Nephron (organoid): ENCODE measurements at regions not wholly inside any gene's neighbourhood (a gene's known extent, or its start where the extent isn't known, plus 50 kb on each side); places are given as distances from the start of the nearest gene placed in this dataset.

Experiments used
- H3K27ac Mint-ChIP-seq, 3 experiments: 2 replicates each; pipeline ENCODE4 v1.8.0; 2020; ENCODE audit warnings: mixed read lengths in 3 of 3, mild to moderate bottlenecking in 2 of 3, moderate library complexity in 1 of 3
- H3K27me3 Mint-ChIP-seq: 2 replicates; pipeline ENCODE4 v1.8.0; 2021; ENCODE audit warnings: low read depth, mild to moderate bottlenecking, moderate library complexity, mixed read lengths
- H3K36me3 Mint-ChIP-seq: 2 replicates; pipeline ENCODE4 v1.8.0; 2020; ENCODE audit warnings: low read depth, mixed read lengths
- H3K4me1 Mint-ChIP-seq: 2 replicates; pipeline ENCODE4 v1.8.0; 2020; ENCODE audit warnings: mixed read lengths
- H3K4me3 Mint-ChIP-seq, 3 experiments: 2 replicates each; pipeline ENCODE4 v1.8.0; 2020; ENCODE audit warnings: mild to moderate bottlenecking in 3 of 3, mixed read lengths in 3 of 3, moderate library complexity in 2 of 3
- H3K9me3 Mint-ChIP-seq: 2 replicates; pipeline ENCODE4 v1.8.0; 2020; ENCODE audit warnings: mixed read lengths
- CTCF ChIP-seq, 3 experiments: fragments of 200-600 bp; sonication (generic); IDR thresholded peaks; one replicate each; pipeline ENCODE4 v1.5.0; 2021; ENCODE audit warnings: antibody characterized with exemption in 3 of 3; ENCODE audit not compliant: unreplicated experiment in 3 of 3

DNA sequence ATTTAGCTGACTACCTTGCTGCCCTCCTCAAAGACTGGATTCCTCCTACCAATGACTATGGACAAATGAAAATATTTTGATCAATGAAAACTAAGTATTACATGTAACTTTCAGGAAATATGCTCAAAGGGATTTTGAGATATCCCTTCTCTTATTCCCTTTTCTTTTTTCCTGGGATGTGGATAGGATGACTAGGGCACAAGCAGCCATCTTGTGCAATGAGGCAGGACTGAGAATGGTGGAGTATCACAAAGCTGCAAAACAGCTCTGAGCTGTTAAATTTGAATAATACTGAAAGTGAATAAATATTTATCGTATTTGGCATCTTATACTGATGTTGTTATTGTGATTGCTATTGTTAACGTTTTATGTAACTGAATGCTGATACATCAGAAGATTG is 333.1 kb upstream of the NUDT12 start:
- Mint-ChIP-seq H3K27me3 (no peaks in the 10 kb centered on the region), H3K4me1 (no peaks in the 10 kb centered on the region), H3K27ac (no peak overlapping the region), H3K9me3 (peaks cover 6% of the 10 kb centered on the region), H3K4me3 (no peak overlapping the region), H3K36me3 (no peaks in the 10 kb centered on the region)
- no peak for TF ChIP-seq CTCF (IDR thresholded peaks at IDR 0.05; ENCODE audit: unreplicated experiment in 3 of 3)

GRCh38 chr5:103894882-103895281 is 332.3 kb upstream of the NUDT12 start:
- Mint-ChIP-seq H3K4me1 (no peaks in the 10 kb centered on the region), H3K9me3 (peaks cover 6% of the 10 kb centered on the region), H3K4me3 (no peak overlapping the region), H3K36me3 (no peaks in the 10 kb centered on the region), H3K27me3 (no peaks in the 10 kb centered on the region), H3K27ac (peak overlapping the region in 1 of 3 experiments; percentile 16)
- TF ChIP-seq CTCF (IDR thresholded peaks at IDR 0.05; ENCODE audit: unreplicated experiment in 3 of 3) = no peak

DNA sequence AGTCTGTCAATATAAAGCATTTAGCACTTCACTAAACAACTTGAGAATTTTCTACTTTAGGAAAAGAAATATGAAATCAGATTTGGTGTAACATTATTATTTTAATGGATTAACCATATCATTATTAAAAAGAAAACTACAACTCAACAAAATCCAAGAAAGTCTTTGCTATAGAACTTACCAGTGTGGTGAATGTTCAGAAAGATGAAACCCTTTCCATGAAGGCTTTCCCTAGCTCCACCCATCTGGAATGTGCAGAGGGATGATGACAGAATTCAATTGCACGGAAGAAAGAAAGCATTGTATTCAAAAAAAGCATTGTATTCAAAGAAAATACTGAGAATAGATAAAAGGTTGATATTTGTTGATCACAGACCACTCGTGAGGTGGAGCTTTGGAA is 328.6 kb upstream of the NUDT12 start:
- TF ChIP-seq CTCF (IDR thresholded peaks at IDR 0.05; ENCODE audit: unreplicated experiment in 3 of 3) = no peak
- Mint-ChIP-seq H3K9me3 (no peaks in the 10 kb centered on the region), H3K27me3 (no peaks in the 10 kb centered on the region), H3K4me3 (no peak overlapping the region), H3K27ac (no peak overlapping the region), H3K36me3 (no peaks in the 10 kb centered on the region), H3K4me1 (no peaks in the 10 kb centered on the region)

GRCh38 chr5:103890313-103890712 is 327.7 kb upstream of the NUDT12 start:
- Mint-ChIP-seq H3K27ac (no peak overlapping the region), H3K4me3 (no peak overlapping the region), H3K9me3 (no peaks in the 10 kb centered on the region), H3K4me1 (no peaks in the 10 kb centered on the region), H3K27me3 (no peaks in the 10 kb centered on the region), H3K36me3 (no peaks in the 10 kb centered on the region)
- no peak for TF ChIP-seq CTCF (IDR thresholded peaks at IDR 0.05; ENCODE audit: unreplicated experiment in 3 of 3)

- no peak for TF ChIP-seq CTCF (IDR thresholded peaks at IDR 0.05; ENCODE audit: unreplicated experiment in 3 of 3)
- Mint-ChIP-seq H3K4me3 (no peak overlapping the region), H3K27ac (no peak overlapping the region), H3K9me3 (no peaks in the 10 kb centered on the region), H3K4me1 (no peaks in the 10 kb centered on the region), H3K36me3 (no peaks in the 10 kb centered on the region), H3K27me3 (no peaks in the 10 kb centered on the region)
These were observed 327.1 kb upstream of the NUDT12 start for GRCh38 chr5:103889500-103890209.

GRCh38 chr5:103886826-103887225 is 324.2 kb upstream of the NUDT12 start:
- TF ChIP-seq CTCF (IDR thresholded peaks at IDR 0.05; ENCODE audit: unreplicated experiment in 3 of 3) = no peak
- Mint-ChIP-seq H3K36me3 (no peaks in the 10 kb centered on the region), H3K9me3 (no peaks in the 10 kb centered on the region), H3K4me3 (no peak overlapping the region), H3K4me1 (no peaks in the 10 kb centered on the region), H3K27ac (no peak overlapping the region), H3K27me3 (peaks cover 4% of the 10 kb centered on the region)
